ENCODE measurements at regions not wholly inside any gene's neighbourhood (a gene's known extent, or its start where the extent isn't known, plus 50 kb on each side); places are given as distances from the start of the nearest gene placed in this dataset.

DNA sequence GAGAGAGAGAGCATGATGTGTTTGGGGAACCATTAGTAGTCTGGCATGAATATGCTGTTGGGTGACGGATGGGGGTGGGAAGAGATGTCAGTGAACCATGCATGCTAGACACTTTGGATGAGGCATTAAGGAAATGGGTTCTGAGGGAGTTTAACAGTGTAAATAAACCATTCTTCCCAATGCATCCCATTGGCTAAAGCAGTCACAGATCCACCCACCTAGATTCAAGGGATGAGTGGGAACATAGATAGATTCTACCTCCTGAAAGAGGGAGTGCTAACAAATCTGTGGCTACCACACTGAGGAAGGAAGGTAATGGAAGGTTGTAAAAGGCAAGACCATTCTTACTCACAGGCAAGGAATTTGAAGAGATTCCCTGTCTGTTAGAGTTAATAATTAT is 129.8 kb upstream of the CACNA1E start:
- H3K9me3 Mint-ChIP-seq = no peaks in the 10 kb centered on the region
- no peak overlapping the region for H3K4me3 Mint-ChIP-seq

DNA sequence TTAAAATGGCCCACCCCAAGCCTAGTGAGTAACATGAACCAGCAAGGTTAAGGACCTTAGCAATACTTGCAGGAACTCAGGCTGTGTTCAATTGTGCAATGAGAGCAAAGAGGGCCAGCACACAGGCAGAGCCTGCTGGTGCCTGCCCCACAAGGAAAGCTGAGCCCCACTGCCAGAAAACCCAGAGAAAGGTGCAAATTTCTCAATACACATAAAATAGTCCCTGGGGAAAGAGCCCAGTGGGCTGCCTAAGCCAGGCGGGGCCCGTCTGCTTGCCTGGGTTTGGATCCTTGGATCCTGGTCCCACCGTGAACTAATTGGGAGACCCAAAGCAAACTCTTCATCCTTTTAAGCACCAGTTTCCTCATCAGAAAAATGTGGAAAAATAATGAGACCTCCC is 128.5 kb upstream of the CACNA1E start:
- Mint-ChIP-seq H3K27ac (no peak overlapping the region), H3K27me3 (peaks cover 0 to 15% of the 10 kb centered on the region in 2 donors), H3K4me1 (no peaks in the 10 kb centered on the region), H3K36me3 (no peaks in the 10 kb centered on the region), H3K9me3 (no peaks in the 10 kb centered on the region), H3K4me3 (no peak overlapping the region)
- DNase-seq (no peak), ATAC-seq (replicated peaks) (no peak)

More for the DNA sequence above, 129.8 kb upstream of the CACNA1E start:
- Mint-ChIP-seq H3K4me1 (no peaks in the 10 kb centered on the region), H3K27ac (no peak overlapping the region), H3K36me3 (no peaks in the 10 kb centered on the region), H3K27me3 (peaks cover 0 to 15% of the 10 kb centered on the region in 2 donors)
- ATAC-seq (replicated peaks) = no peak
- DNase-seq = no peak

DNA sequence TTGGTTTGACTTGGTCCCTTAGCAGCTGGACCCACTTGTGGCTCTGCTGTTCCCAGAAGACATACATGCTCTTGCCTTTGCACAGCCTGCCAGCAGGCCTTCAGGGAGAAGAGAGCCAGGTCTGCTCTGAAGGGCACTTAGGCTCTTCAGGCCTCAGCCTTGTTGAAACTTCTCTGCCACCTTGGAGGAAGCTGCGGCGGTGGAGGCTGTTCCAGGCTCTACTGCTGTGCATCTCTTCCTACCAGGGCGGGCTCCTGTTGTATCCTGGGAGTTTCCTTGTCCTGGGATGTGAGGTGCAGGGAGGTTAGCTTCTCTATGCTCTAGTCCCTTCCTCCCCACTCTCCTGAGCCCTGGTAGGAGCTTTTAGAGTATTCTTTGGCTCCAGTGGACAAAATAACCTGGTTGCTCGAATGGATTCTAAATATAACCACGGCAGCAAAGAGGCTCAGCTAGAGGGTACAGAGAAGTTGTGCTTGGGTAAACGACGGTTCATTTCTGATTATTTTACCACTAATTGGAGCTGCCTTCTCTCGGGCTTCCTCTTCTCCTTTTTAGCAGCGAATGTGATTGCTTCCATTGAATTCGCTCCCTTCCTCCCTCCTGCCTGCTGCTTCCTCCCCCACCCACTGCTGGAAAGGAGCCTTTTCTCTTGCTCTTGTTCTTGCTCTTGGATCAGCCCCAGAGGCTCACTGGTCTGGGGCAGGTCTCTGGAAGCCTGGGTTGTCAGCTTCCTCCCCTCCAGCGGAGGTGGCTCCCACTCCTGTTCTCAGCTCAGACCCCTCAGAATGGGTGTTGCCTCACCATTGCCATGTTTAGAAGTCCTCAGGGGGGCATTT is 126.6 kb upstream of the CACNA1E start:
- DNase-seq = no peak
- Mint-ChIP-seq H3K27me3 (peaks cover 0 to 11% of the 10 kb centered on the region in 2 donors), H3K9me3 (no peaks in the 10 kb centered on the region), H3K27ac (no peak overlapping the region), H3K4me1 (no peaks in the 10 kb centered on the region), H3K4me3 (no peak overlapping the region), H3K36me3 (no peaks in the 10 kb centered on the region)
- ATAC-seq (replicated peaks) = no peak

DNA sequence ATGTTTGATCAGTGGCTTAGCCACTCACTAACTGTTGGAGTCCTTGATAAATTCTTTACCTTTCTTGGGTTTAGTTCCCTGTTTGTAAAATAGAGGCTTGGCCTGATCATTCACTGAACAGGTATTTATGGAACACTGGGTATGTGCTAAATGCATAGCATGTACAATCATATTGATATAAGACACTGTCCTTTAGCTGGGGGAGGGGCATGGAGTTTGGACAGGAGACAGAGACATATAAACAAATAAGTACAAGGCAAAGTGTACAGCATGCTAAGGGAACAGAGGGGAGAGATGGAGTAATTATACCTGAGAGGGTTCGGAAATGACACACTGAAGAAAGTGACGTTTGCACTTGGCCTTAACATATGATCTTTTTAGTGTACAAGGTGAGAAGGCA is 124.3 kb upstream of the CACNA1E start:
- H3K27ac Mint-ChIP-seq = no peak overlapping the region
- H3K27me3 Mint-ChIP-seq = peaks cover 0 to 6% of the 10 kb centered on the region in 2 donors
- DNase-seq (no peak), ATAC-seq (replicated peaks) (no peak)
- H3K9me3 Mint-ChIP-seq = no peaks in the 10 kb centered on the region
- H3K4me1 Mint-ChIP-seq = no peaks in the 10 kb centered on the region
- H3K36me3 Mint-ChIP-seq = no peaks in the 10 kb centered on the region
- H3K4me3 Mint-ChIP-seq = no peak overlapping the region

DNA sequence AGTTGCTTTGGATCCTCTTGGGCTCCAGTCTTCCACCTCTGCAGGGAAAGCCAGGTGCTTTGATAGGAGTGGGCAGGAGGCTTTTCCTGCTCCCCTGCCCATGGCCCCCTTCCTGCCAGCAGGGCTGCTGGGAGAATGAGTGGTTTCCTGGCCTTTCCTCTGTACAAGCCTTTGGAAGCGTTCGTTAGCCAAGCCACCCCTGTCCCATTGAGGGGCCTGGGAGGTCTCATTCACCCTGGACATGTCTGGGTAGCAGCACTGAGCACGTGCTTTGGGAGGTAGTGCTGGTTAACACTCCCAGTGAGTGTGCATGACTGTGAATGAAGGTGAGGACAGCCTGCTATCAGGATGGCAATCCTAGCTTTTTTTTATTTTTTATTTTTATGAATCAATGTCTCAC is 118.5 kb upstream of the CACNA1E start:
- no peak overlapping the region for H3K27ac Mint-ChIP-seq
- H3K4me1 Mint-ChIP-seq = no peaks in the 10 kb centered on the region
- ATAC-seq (replicated peaks) (no peak), DNase-seq (no peak)
- H3K27me3 Mint-ChIP-seq = peaks cover 0 to 3% of the 10 kb centered on the region in 2 donors
- no peaks in the 10 kb centered on the region for H3K9me3 Mint-ChIP-seq
- no peak overlapping the region for H3K4me3 Mint-ChIP-seq
- H3K36me3 Mint-ChIP-seq = no peaks in the 10 kb centered on the region

DNA sequence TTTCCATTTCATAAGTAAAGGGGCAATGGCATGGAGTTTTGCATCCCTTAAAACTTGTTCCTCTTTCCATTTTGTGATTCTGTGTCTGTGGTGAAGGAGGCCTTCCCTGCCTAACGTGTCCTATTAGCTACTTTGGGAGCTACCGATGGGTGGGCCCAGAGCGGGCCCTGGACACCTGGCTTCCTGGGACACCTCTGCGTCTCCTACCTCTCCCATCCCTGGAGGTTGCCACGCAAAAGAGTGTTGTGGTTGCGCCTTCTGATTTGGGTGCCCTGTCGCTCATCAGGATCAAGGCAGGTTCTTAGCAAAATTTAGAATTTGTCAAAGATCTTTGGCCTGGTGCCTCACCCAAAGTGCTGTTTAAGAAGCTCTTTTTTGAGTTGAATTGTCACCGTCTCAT is 116.4 kb upstream of the CACNA1E start:
- ATAC-seq (replicated peaks) (no peak), DNase-seq (no peak)
- H3K9me3 Mint-ChIP-seq = peaks cover 1 to 2% of the 10 kb centered on the region in 2 donors
- H3K27me3 Mint-ChIP-seq = peaks cover 0 to 3% of the 10 kb centered on the region in 2 donors
- no peaks in the 10 kb centered on the region for H3K36me3 Mint-ChIP-seq
- H3K4me1 Mint-ChIP-seq = no peaks in the 10 kb centered on the region
- H3K27ac Mint-ChIP-seq = no peak overlapping the region
- H3K4me3 Mint-ChIP-seq = no peak overlapping the region

DNA sequence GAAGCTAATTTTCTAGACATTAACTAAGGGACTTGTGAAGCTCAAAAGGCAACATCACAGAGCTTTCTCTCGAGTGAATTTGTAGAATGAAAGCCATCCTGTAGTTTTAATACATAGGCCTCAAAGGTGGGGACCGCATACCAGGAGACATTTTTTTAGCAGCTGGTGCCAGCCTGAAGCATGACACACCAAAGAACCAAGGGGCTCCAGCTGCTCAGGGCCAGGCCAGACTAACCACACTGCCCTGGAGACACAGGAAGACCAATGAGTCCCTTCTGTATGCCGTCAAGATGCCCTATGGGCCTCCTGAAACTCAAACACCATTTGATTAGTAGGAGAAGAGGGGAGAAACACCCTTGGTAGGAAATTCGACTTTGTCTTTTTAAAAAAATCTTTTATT is 113.9 kb upstream of the CACNA1E start:
- H3K27me3 Mint-ChIP-seq = peaks cover 0 to 3% of the 10 kb centered on the region in 2 donors
- H3K36me3 Mint-ChIP-seq = no peaks in the 10 kb centered on the region
- no peak overlapping the region for H3K27ac Mint-ChIP-seq
- H3K9me3 Mint-ChIP-seq = peaks cover 8% of the 10 kb centered on the region in 2 donors
- H3K4me3 Mint-ChIP-seq = no peak overlapping the region
- DNase-seq (no peak), ATAC-seq (replicated peaks) (no peak)
- no peaks in the 10 kb centered on the region for H3K4me1 Mint-ChIP-seq

DNA sequence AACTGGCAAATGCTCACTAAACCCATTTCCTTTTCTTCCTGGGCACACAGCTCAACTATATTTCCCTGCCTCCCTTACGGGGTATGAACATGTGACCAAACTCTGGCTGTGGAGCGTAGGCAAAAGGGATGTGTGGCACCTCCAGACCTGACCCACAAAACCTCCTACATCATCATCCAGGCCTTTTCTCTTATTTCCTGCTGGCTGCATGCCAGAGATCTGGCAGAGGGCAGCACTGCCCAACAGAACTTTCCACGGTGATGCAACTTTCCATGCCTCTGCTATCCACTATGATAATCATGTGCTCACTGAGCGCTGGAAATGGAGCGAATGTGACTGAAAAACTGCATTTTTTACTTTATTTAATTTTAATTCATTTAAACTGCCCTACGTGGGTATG is 99.6 kb upstream of the CACNA1E start:
- Mint-ChIP-seq H3K27me3 (peaks cover 0 to 12% of the 10 kb centered on the region in 2 donors), H3K4me3 (no peak overlapping the region), H3K36me3 (no peaks in the 10 kb centered on the region), H3K4me1 (no peaks in the 10 kb centered on the region), H3K27ac (no peak overlapping the region), H3K9me3 (peaks cover 0 to 2% of the 10 kb centered on the region in 2 donors)
- ATAC-seq (replicated peaks) (no peak), DNase-seq (no peak)

DNA sequence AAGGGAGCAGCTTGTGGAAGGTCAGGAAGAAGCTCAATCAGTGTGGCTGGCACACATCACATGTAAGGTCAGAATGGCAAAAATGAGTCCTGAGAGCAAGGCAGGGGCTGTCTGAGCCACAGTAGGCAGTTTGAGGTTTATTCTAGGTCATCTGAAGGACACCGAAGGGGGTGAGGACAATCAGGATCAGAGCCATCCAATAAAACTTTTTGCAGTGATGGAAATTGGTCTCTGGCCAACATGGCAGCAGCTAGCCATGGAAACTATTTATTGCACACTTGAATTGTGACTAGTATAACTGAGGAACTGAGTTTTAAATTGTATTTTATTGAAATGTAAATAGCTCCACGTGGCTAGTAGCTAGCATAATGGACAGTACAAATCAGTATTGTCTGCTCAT is 97.0 kb upstream of the CACNA1E start:
- H3K4me1 Mint-ChIP-seq = no peaks in the 10 kb centered on the region
- DNase-seq (no peak), ATAC-seq (replicated peaks) (no peak)
- no peaks in the 10 kb centered on the region for H3K9me3 Mint-ChIP-seq
- no peaks in the 10 kb centered on the region for H3K36me3 Mint-ChIP-seq
- no peak overlapping the region for H3K4me3 Mint-ChIP-seq
- H3K27me3 Mint-ChIP-seq = peaks cover 11 to 26% of the 10 kb centered on the region in 2 donors
- H3K27ac Mint-ChIP-seq = no peak overlapping the region

DNA sequence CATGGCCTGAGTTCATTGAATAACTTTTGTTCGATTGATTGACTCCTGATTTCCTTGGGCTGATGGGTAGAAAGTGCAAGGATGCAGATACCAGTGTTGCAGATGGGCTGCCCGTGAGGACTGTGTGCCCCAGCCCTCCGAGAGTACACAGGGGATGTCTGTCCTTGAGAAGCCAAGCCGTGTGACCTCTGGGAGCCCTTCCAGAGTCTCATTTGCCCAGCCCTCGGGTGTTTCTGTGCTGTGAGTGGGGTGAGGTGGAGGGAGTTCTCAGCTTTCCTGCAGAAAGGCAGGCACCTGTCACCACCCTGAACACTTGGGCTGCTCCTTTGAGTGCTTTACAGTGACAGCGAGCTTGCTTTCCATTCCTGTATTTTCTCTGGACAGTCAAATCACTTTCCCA is 96.4 kb upstream of the CACNA1E start:
- H3K4me1 Mint-ChIP-seq = no peaks in the 10 kb centered on the region
- no peak overlapping the region for H3K27ac Mint-ChIP-seq
- H3K9me3 Mint-ChIP-seq = no peaks in the 10 kb centered on the region
- DNase-seq (no peak), ATAC-seq (replicated peaks) (no peak)
- H3K36me3 Mint-ChIP-seq = no peaks in the 10 kb centered on the region
- no peak overlapping the region for H3K4me3 Mint-ChIP-seq
- H3K27me3 Mint-ChIP-seq = peaks cover 17 to 26% of the 10 kb centered on the region in 2 donors

DNA sequence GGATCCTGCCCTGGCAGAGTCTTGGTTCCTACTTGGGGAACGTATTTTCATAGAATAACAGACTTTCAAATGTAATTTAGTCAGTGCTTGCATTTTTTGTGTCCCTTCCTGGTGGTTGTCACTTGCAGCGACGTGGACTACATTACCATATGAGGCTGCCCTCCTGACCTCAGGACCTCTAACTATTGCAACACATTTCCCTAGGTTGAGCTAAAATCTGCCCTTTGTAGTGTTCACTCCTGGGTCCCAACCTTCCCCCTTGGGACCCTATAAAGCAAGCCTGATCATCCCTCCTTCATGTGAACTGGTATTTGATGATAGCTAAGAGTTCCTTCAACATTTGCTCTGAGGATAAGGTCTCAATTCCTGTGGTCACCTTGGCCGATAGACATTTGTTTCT is 95.6 kb upstream of the CACNA1E start:
- Mint-ChIP-seq H3K27ac (no peak overlapping the region), H3K36me3 (no peaks in the 10 kb centered on the region), H3K9me3 (no peaks in the 10 kb centered on the region), H3K4me3 (no peak overlapping the region), H3K27me3 (peaks cover 24 to 31% of the 10 kb centered on the region in 2 donors), H3K4me1 (no peaks in the 10 kb centered on the region)
- no peak for ATAC-seq (replicated peaks)
- DNase-seq = no peak

DNA sequence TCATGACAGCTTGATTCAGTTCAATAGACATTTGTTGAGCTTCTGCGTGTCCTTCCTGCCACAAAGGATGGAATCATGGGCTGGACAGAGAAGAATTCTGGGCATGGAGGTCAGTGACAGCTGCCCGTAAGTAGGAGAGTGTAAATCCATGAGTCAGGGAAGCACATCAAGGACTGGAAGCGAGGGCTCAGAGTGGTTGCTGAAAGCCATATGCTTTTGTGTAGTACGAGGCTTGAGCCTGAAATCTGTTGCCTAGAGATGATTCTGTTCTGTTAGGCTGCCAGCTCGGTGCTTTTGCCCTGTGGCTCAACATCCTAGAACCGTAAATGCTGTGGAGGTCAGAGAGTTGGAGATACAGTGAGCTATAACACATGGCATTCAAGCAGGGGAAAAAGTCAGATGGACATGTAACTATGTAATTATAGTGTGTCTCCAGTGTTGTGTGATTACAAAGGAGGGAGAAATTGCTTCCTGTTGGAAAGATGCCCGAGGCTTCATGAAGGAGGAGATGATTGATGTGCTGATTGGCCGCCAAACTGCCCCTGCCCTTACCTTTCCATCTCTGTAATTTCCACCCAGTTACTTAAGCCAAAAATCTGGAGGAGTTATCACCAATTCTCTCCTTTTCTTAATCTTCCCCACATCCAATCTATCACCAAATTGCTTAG is 92.8 kb upstream of the CACNA1E start:
- no peak overlapping the region for H3K27ac Mint-ChIP-seq
- DNase-seq (no peak), ATAC-seq (replicated peaks) (no peak)
- no peaks in the 10 kb centered on the region for H3K36me3 Mint-ChIP-seq
- H3K9me3 Mint-ChIP-seq = no peaks in the 10 kb centered on the region
- no peak overlapping the region for H3K4me3 Mint-ChIP-seq
- H3K27me3 Mint-ChIP-seq = peaks cover 29 to 31% of the 10 kb centered on the region in 2 donors
- no peaks in the 10 kb centered on the region for H3K4me1 Mint-ChIP-seq

DNA sequence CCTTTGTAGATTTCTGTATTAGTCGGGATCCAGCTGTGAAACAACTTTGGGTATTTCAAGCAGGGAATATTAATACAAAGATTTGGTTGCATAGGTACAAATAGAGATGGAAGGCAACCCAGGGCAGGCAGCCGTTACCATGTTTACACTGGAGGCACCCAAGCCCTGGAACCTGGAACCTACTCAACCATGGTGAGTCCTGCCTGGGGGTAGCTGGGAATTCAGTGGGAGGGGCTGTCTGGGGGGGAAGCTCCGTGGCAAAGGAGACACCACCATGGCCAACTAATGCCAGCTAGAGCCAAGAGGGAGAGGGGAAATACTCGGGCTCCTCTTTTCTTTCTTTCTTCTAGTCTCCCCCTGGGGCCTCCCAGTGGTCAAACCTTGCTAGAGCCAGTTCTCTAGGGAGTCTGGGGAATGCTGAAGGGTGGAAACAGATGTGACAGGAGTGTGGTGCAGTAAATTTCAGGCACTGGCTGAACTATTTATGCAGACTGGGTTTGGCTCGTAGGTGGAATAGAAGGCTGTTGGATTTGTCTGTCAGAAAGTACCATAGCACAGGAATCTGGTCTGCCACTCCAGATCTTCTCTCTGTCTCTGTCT is 91.9 kb upstream of the CACNA1E start:
- DNase-seq = no peak
- H3K36me3 Mint-ChIP-seq = no peaks in the 10 kb centered on the region
- no peaks in the 10 kb centered on the region for H3K4me1 Mint-ChIP-seq
- no peak overlapping the region for H3K4me3 Mint-ChIP-seq
- no peak for ATAC-seq (replicated peaks)
- peaks cover 25 to 31% of the 10 kb centered on the region in 2 donors for H3K27me3 Mint-ChIP-seq
- H3K27ac Mint-ChIP-seq = no peak overlapping the region
- H3K9me3 Mint-ChIP-seq = no peaks in the 10 kb centered on the region

DNA sequence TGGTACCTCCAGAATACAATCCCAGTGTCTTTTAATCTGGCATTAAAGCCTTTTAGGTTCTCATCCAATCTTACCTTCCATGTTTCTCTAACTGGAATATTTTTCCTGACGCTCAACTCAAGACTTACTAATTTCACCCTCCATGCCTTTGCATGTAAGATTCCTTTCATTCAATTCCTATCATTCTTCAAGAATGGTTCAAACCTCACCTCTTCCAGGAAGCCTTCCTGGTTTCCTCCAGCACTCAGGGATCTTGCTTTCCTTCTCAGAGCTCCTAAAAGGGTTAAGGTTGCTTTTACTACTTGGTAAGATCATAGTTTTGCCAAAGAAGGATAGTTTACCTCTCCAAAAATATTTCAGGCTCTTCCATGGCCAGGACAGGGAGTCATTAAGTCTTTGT is 91.2 kb upstream of the CACNA1E start:
- ATAC-seq (replicated peaks) = no peak
- Mint-ChIP-seq H3K27ac (no peak overlapping the region), H3K4me3 (no peak overlapping the region), H3K9me3 (no peaks in the 10 kb centered on the region), H3K27me3 (peaks cover 25 to 31% of the 10 kb centered on the region in 2 donors), H3K4me1 (no peaks in the 10 kb centered on the region), H3K36me3 (no peaks in the 10 kb centered on the region)
- no peak for DNase-seq
